ENCODE measurements at regions not wholly inside any gene's neighbourhood (a gene's known extent, or its start where the extent isn't known, plus 50 kb on each side); places are given as distances from the start of the nearest gene placed in this dataset.

GRCh38 chr16:79911660-79912059, 311.1 kb upstream of the MAF start:
- TF ChIP-seq CTCF (IDR thresholded peaks at IDR 0.05): no peak
- no peak for TF ChIP-seq POLR2A (IDR thresholded peaks at IDR 0.05; ENCODE audit: low read depth)

Measured in esophagus muscularis mucosa (tissue), 3 donors.